NCI-H146 treated with DMSO at 0.1 percent for 48 hours (cell line): ENCODE measurements at regions not wholly inside any gene's neighbourhood (a gene's known extent, or its start where the extent isn't known, plus 50 kb on each side); places are given as distances from the start of the nearest gene placed in this dataset.

Source experiments
- DNase-seq: peaks from one replicate; lab custom pipeline; 2025; ENCODE audit not compliant: unreplicated experiment; lab: John Stamatoyannopoulos, UW

GRCh38 chr12:30874455-30875321 lies 51.9 kb upstream of the TSPAN11 start:
- DNase-seq, result peak; percentile 21

DNA sequence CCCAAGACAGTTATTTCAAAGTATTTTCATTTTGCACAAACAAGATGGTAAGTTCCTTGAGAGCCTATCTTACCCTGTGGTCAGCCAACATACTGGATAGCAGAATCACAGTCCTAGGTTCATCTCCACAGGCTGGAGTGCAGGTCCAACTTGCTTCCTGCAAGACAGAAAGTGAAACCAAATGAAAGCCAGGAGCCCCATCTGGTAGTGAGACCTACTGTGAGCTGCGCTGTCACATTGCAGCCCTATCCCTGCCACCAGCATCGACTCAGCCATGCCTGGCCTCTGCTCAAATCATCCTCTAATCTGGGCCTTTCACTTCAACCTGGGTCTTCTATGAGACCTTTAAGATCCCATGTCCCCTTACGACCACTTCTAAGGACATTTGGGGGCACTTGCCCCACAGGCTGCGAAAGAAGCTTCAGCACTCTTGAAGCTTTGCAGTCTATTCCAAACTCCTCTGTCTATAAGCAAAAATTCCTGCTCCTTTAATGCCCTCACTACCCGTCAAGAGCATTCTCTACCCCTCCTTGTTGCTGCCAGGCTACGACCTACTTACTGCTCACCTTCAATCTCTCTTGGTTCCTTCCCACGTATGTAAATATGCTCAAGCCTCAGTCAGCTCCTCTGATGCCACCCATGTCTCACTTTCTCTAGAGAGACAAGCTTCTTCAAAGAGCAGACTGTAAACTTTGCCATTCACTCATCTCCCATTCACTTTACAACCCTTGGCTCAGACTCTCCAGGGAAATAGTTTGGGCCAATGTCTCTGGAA lies 55.9 kb upstream of the TSPAN11 start:
- no peak for DNase-seq

DNA sequence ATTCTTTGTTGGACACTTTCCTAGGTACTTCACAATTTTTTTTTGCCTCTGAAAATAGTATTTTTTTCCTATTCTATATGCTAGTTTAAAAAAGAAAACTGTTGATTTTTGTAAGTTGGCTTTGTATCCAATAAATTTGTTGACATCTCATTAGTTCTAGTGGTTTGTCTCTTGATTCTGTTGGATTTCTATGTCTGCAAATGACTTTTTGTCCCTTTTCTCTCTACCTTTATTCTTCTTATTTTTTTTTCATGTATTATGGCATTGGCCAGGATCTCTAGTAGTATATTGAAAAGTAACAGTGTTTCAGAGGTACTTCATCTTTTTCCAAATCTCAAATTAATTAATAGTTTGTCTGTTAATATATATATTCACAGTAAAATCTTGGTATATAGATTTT lies 59.1 kb upstream of the TSPAN11 start:
- no peak for DNase-seq

GRCh38 chr12:30866256-30866655 lies 60.3 kb upstream of the TSPAN11 start:
- no peak for DNase-seq

DNA sequence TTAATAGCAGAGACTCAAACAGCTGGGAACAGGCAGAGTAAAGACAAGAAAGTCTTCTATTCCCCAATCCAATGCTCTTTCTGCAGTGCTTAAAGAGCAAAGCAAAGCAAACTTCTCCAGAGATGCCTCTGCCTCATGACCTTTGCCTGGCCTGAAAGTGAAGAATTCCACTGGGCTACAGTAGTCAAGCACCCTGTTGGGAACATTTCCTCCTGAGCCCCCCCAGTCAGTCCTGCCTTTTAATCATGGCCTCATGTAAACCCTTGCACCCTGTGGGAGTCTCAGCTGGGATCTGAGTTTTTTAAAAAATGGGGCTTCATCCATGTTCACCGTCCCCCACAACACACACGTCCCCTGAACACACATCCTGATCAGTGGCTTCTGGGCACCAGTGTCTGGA lies 62.7 kb upstream of the TSPAN11 start:
- DNase-seq, result no peak

GRCh38 chr12:30862486-30862885 lies 64.1 kb upstream of the TSPAN11 start:
- DNase-seq, result no peak

DNA sequence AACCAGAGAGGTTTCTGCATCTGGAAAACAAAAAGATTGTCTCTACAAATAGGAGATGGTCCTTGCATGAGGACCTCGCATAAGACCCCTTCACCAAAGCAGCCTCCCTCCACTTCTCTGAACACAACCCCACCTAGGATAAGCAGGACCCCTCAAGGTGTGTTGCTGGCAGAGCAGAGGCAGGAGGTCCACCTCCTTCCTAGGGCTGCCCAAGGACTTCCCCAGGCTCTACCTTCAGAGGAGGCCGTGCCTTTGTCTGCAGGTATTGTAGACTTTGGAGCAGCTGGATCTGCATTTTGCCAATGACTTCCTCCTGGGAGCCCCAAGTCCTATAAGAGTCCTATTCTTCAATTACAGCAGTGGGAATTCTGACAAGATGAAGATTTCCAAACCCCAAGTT lies 67.3 kb upstream of the TSPAN11 start:
- no peak for DNase-seq

DNA sequence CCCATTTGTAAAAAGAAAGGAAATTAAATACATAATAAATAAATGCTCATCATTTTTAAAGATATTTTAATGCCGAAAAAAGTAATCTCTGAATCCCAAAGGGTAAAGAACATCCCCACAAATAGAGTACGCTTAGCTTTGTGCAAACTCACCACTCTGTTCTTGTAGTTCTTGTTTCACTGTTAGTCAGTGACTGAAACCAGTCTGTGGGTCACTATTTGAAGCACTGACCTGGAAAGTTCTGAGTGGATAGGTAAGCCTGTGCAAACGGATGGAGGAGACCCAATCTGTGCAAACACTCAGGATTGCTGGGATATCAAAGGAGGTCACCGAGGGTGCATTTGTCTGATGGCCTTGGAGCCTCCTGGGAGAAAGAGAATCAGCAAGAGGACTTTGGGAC lies 68.1 kb upstream of the TSPAN11 start:
- no peak for DNase-seq

DNA sequence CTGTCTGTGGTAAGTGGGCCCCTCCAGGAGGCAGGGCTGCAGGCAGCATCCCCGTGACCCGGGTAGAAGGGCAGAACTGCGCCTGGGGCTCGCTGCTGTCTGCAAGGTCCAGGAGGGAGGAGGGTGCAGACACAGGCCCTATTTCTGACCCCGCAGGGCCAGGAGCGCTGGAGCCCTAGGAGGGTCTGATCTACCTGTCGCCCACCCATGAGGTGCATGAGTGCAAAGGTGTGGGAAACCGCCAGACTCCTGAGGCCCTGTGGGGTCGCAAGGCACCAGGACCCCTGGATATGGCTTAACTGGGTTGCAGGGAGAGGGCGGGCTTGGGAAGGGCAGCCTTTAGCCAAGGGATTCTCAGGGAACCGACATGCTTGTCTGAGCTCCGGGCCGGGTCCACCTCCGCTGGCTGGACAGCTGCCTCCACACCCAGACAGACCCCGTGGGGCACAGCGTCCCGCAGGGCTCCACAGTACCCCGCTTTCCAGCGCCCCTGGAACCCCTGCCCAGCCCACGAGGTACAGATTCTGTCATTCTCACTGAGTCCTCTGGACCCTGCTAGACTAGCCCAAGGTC lies 72.9 kb upstream of the TSPAN11 start:
- DNase-seq, result no peak

GRCh38 chr12:30850684-30851083 lies 75.9 kb upstream of the TSPAN11 start:
- DNase-seq, result no peak

- peak; percentile 75 for DNase-seq
Measured at GRCh38 chr12:30847259-30847658, 79.3 kb upstream of the TSPAN11 start.

- DNase-seq, result no peak
Measured at GRCh38 chr12:30846776-30847175, 79.8 kb upstream of the TSPAN11 start.

DNA sequence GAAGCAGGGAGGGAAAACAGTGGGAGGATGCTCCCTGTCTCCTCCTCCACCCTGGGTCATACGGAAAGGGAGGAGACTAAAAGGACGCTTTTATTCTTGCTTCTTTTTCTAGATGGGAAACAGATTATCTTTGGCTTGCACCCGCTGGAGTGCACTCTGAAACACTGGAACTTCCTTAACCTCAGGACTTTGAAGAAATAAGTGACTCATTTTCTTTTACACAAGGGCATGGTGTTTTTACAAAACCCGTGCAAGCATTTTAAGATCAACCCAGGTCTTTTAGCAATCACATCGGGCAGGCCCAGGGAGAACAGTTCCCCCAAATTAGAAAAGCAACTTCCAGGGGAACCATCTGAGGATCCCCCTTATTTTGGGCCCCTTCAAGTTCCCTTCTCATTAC lies 80.9 kb upstream of the TSPAN11 start:
- no peak for DNase-seq

DNA sequence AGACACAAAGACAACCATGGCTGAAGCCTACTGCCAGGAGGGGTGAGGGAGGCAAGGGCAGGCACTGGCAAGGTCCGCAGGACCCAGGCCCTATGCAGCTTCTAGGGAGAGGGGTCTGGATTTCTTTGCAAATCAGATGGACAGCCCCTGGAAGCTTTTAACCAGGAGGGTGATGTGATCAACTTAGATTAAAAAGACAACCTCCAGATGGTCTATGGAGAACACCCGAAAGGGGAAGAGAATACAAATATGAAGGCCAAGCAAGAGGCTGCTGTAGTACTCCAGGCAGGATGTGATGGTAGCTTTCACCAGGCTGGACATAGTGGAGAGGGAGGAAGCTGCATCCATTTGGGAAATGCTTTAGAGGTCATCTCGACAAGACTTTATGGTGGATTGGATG lies 83.3 kb upstream of the TSPAN11 start:
- DNase-seq, result no peak

- DNase-seq, result no peak
Measured at GRCh38 chr12:30840715-30841114, 85.8 kb upstream of the TSPAN11 start.

- DNase-seq, result no peak
Measured at GRCh38 chr12:30839643-30840220, 85.0 kb upstream of the CAPRIN2 start.

GRCh38 chr12:30837595-30837994 lies 82.8 kb upstream of the CAPRIN2 start:
- DNase-seq, result no peak

DNA sequence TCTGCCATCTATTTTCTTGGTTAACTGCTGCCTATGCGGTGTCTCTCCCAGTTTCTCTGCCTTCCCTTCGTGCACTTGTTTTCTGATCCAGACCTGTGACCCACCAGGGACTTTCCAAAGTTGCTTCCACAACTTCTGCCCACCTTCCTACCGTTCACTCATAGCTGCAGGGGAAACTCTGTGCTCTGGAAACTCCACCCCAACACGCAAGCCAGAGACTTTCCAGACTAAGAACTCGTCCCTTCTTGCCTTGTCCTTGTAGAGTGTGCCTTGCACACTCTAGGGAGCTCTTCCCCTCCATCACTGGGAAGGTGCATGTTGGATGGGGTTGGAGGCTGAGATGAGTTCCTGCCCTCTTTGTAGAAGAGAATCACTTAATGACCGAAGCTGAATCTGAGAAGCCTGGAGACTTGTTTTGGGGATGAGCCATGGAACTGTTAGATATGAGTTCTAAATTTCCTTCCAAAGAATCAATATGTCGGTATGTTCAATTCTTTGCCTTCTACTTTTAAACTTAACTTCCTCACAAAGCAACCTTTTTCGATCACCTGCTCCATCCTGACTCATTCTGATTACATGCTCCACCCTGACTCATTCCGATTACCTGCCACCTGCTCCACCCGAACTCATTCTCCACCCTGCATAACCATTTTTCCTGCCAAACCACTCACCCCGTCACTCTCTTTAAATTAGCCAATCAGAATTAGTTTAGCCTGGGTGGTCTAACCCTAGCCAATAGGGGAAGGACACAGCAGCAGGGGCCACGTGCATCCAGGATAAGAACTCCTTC lies 82.1 kb upstream of the CAPRIN2 start:
- no peak for DNase-seq

- no peak for DNase-seq
Measured at GRCh38 chr12:30835216-30835615, 80.5 kb upstream of the CAPRIN2 start.

GRCh38 chr12:30830751-30831150 lies 76.0 kb upstream of the CAPRIN2 start:
- DNase-seq, result no peak

GRCh38 chr12:30829876-30830275 lies 75.1 kb upstream of the CAPRIN2 start:
- no peak for DNase-seq
